Thyroid gland (tissue), 4 donors: ENCODE measurements at regions not wholly inside any gene's neighbourhood (a gene's known extent, or its start where the extent isn't known, plus 50 kb on each side); places are given as distances from the start of the nearest gene placed in this dataset.

Experiments
- POLR2A ChIP-seq, 2 donors: fragments of 450-650 bp; IDR thresholded peaks; one replicate each; pipeline ENCODE4 v1.6.1; 2017; ENCODE audit warnings: antibody characterized with exemption in 2 of 2, mild to moderate bottlenecking in 2 of 2, moderate library complexity in 1 of 2
- TF ChIP-seq, protein P1 (sequence below), 6 experiments: fragments of 200-600 bp in 3 of 6; fragments of 450-650 bp in 3 of 6; sonication (generic) in 3 of 6; IDR thresholded peaks; one replicate each; pipeline ENCODE4 v1.5.1; 2016 to 2019; ENCODE audit warnings: antibody characterized with exemption in 6 of 6, mild to moderate bottlenecking in 2 of 6, inconsistent platforms in 1 of 6, moderate library complexity in 1 of 6

DNA sequence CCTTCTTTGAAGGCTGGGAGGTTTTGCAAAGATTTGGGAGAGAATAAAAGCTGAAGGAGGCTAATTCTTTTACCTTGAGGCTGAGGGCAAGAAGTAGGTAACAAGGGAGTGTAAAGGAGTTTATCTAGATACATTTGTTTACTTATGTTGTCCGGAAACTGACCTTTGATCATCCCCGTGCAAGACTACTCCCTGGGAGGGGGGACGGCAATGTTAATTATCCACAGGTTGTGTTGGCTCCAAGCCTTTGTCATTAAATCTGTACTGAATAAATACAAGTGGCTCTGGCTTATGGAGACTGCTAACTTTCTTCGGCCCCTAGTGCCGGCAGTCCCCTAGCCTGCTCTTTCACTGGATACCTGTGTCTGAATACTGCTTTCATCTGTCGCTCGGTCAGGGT is 1250.6 kb upstream of the LRRTM3 start:
- TF ChIP-seq, protein P1, sequence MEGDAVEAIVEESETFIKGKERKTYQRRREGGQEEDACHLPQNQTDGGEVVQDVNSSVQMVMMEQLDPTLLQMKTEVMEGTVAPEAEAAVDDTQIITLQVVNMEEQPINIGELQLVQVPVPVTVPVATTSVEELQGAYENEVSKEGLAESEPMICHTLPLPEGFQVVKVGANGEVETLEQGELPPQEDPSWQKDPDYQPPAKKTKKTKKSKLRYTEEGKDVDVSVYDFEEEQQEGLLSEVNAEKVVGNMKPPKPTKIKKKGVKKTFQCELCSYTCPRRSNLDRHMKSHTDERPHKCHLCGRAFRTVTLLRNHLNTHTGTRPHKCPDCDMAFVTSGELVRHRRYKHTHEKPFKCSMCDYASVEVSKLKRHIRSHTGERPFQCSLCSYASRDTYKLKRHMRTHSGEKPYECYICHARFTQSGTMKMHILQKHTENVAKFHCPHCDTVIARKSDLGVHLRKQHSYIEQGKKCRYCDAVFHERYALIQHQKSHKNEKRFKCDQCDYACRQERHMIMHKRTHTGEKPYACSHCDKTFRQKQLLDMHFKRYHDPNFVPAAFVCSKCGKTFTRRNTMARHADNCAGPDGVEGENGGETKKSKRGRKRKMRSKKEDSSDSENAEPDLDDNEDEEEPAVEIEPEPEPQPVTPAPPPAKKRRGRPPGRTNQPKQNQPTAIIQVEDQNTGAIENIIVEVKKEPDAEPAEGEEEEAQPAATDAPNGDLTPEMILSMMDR (IDR thresholded peaks at IDR 0.05) = no peak
- TF ChIP-seq POLR2A (IDR thresholded peaks at IDR 0.05) = no peak
